GM12872 (cell line): ENCODE measurements at regions not wholly inside any gene's neighbourhood (a gene's known extent, or its start where the extent isn't known, plus 50 kb on each side); places are given as distances from the start of the nearest gene placed in this dataset.

ENCODE experiments used
- CTCF ChIP-seq: IDR thresholded peaks from 3 replicates; pipeline ENCODE4 v1.5.1; 2011; ENCODE audit warnings: low read depth, mild to moderate bottlenecking, low read length, moderate library complexity; ENCODE audit not compliant: insufficient read depth

GRCh38 chr10:123577921-123578461 lies 88.2 kb upstream of the GPR26 start:
- TF ChIP-seq CTCF: no peak

GRCh38 chr10:123578721-123579120 lies 87.4 kb upstream of the GPR26 start:
- no peak for TF ChIP-seq CTCF

- no peak for TF ChIP-seq CTCF
Observed at GRCh38 chr10:123579675-123580074, 86.5 kb upstream of the GPR26 start.

GRCh38 chr10:123580426-123580825 lies 85.7 kb upstream of the GPR26 start:
- no peak for TF ChIP-seq CTCF

GRCh38 chr10:123581656-123582055 lies 84.5 kb upstream of the GPR26 start:
- no peak for TF ChIP-seq CTCF

- peak; percentile 93 for TF ChIP-seq CTCF
Observed at GRCh38 chr10:123582084-123582989, 83.8 kb upstream of the GPR26 start.

- peak; percentile 82 for TF ChIP-seq CTCF
Observed at GRCh38 chr10:123583639-123584418, 82.3 kb upstream of the GPR26 start.
